Esophagus muscularis mucosa (tissue), 4 donors: ENCODE measurements at regions not wholly inside any gene's neighbourhood (a gene's known extent, or its start where the extent isn't known, plus 50 kb on each side); places are given as distances from the start of the nearest gene placed in this dataset.

Experiments
- CTCF ChIP-seq, 3 experiments: fragments of 200-600 bp in 2 of 3; fragments of 450-650 bp in 1 of 3; sonication (generic) in 2 of 3; IDR thresholded peaks; one replicate each; pipeline ENCODE4 v1.5.1; 2017 to 2019; ENCODE audit warnings: antibody characterized with exemption in 3 of 3, mild to moderate bottlenecking in 2 of 3, moderate library complexity in 1 of 3
- EP300 ChIP-seq: sonication (generic); formaldehyde crosslinking; IDR thresholded peaks from one replicate; pipeline ENCODE4 v1.6.1; 2017; ENCODE audit warnings: antibody characterized with exemption
- POLR2A ChIP-seq: fragments of 450-650 bp; IDR thresholded peaks from one replicate; pipeline ENCODE4 v1.6.1; 2017; ENCODE audit warnings: antibody characterized with exemption, moderate library complexity, mild to moderate bottlenecking, low read depth
- POLR2AphosphoS5 ChIP-seq, 2 donors: sonication (generic); formaldehyde crosslinking; IDR thresholded peaks; one replicate each; pipeline ENCODE4 v1.6.1; 2017; ENCODE audit warnings: antibody characterized with exemption in 2 of 2

GRCh38 chr18:30754846-30755245 lies 287.7 kb downstream of the DSC3 start:
- TF ChIP-seq CTCF (IDR thresholded peaks at IDR 0.05) (no peak), POLR2A (no peak), POLR2AphosphoS5 (IDR thresholded peaks at IDR 0.05) (no peak), EP300 (no peak)
